Thyroid gland (tissue), 4 donors: ENCODE measurements at regions not wholly inside any gene's neighbourhood (a gene's known extent, or its start where the extent isn't known, plus 50 kb on each side); places are given as distances from the start of the nearest gene placed in this dataset.

ENCODE experiments used
- POLR2A ChIP-seq, 2 donors: fragments of 450-650 bp; IDR thresholded peaks; one replicate each; pipeline ENCODE4 v1.6.1; 2017; ENCODE audit warnings: antibody characterized with exemption in 2 of 2, mild to moderate bottlenecking in 2 of 2, moderate library complexity in 1 of 2
- TF ChIP-seq, protein P1 (sequence below), 6 experiments: fragments of 200-600 bp in 3 of 6; fragments of 450-650 bp in 3 of 6; sonication (generic) in 3 of 6; IDR thresholded peaks; one replicate each; pipeline ENCODE4 v1.5.1; 2016 to 2019; ENCODE audit warnings: antibody characterized with exemption in 6 of 6, mild to moderate bottlenecking in 2 of 6, inconsistent platforms in 1 of 6, moderate library complexity in 1 of 6

GRCh38 chr7:9192969-9193368, 759.6 kb downstream of the NXPH1 start:
- TF ChIP-seq, protein P1, sequence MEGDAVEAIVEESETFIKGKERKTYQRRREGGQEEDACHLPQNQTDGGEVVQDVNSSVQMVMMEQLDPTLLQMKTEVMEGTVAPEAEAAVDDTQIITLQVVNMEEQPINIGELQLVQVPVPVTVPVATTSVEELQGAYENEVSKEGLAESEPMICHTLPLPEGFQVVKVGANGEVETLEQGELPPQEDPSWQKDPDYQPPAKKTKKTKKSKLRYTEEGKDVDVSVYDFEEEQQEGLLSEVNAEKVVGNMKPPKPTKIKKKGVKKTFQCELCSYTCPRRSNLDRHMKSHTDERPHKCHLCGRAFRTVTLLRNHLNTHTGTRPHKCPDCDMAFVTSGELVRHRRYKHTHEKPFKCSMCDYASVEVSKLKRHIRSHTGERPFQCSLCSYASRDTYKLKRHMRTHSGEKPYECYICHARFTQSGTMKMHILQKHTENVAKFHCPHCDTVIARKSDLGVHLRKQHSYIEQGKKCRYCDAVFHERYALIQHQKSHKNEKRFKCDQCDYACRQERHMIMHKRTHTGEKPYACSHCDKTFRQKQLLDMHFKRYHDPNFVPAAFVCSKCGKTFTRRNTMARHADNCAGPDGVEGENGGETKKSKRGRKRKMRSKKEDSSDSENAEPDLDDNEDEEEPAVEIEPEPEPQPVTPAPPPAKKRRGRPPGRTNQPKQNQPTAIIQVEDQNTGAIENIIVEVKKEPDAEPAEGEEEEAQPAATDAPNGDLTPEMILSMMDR (IDR thresholded peaks at IDR 0.05), result no peak
- TF ChIP-seq POLR2A (IDR thresholded peaks at IDR 0.05), result no peak
